Endodermal cell (in vitro differentiated cells): ENCODE measurements at regions not wholly inside any gene's neighbourhood (a gene's known extent, or its start where the extent isn't known, plus 50 kb on each side); places are given as distances from the start of the nearest gene placed in this dataset.

Experiments
- DNase-seq: peaks from one replicate; pipeline ENCODE4 v3.0.0-alpha.2; 2017
- H3K27ac ChIP-seq: 2 replicates; pipeline ENCODE4 v1.5.1; 2013; ENCODE audit warnings: mild to moderate bottlenecking, low read depth, low read length, moderate library complexity
- H3K27me3 ChIP-seq: 2 replicates; pipeline ENCODE4 v1.6.1; 2013; ENCODE audit warnings: mild to moderate bottlenecking, low read length, moderate library complexity; ENCODE audit not compliant: insufficient read depth, control insufficient read depth, poor library complexity, severe bottlenecking
- H3K36me3 ChIP-seq: 2 replicates; pipeline ENCODE4 v1.7.0; 2013; ENCODE audit warnings: mild to moderate bottlenecking, low read length, moderate library complexity; ENCODE audit not compliant: control insufficient read depth, insufficient read depth
- H3K4me1 ChIP-seq: one replicate; pipeline ENCODE4 v1.7.0; 2013; ENCODE audit warnings: low read length; ENCODE audit not compliant: control insufficient read depth, insufficient read depth
- H3K4me3 ChIP-seq: 2 replicates; pipeline ENCODE4 v1.5.1; 2013; ENCODE audit warnings: mild to moderate bottlenecking, low read length, moderate library complexity
- H3K9ac ChIP-seq: 2 replicates; pipeline ENCODE4 v1.6.1; 2013; ENCODE audit warnings: mild to moderate bottlenecking, low read length, moderate library complexity; ENCODE audit not compliant: poor library complexity, severe bottlenecking; ENCODE audit errors: extremely low read depth
- H3K9me3 ChIP-seq: 2 replicates; pipeline ENCODE4 v1.6.1; 2013; ENCODE audit warnings: mild to moderate bottlenecking, low read length, moderate library complexity; ENCODE audit not compliant: control insufficient read depth
- H3K27ac Mint-ChIP-seq: 2 replicates; pipeline ENCODE4 v1.8.0; 2020; ENCODE audit warnings: mixed read lengths
- H3K27me3 Mint-ChIP-seq: 2 replicates; pipeline ENCODE4 v1.8.0; 2021; ENCODE audit warnings: mild to moderate bottlenecking, mixed read lengths; ENCODE audit not compliant: insufficient read depth
- H3K36me3 Mint-ChIP-seq: 2 replicates; pipeline ENCODE4 v1.8.0; 2020; ENCODE audit warnings: low read depth, mixed read lengths
- H3K4me1 Mint-ChIP-seq: 2 replicates; pipeline ENCODE4 v1.8.0; 2020; ENCODE audit warnings: mixed read lengths
- H3K4me3 Mint-ChIP-seq: 2 replicates; pipeline ENCODE4 v1.8.0; 2020; ENCODE audit warnings: mild to moderate bottlenecking, moderate library complexity, mixed read lengths
- H3K9me3 Mint-ChIP-seq: 2 replicates; pipeline ENCODE4 v1.8.0; 2020; ENCODE audit warnings: mild to moderate bottlenecking, mixed read lengths
- WGBS, 2 experiments: methylation state at CpG; one replicate each; pipeline versions ENCODE4 v1.1.5 to v1.1.7; 2013; ENCODE audit warnings: missing lambda C conversion rate in 2 of 2, mixed read lengths in 1 of 2; ENCODE audit not compliant: insufficient coverage in 1 of 2, insufficient read length in 1 of 2; 5-methylcytosine and 5-hydroxymethylcytosine counted together
- TF ChIP-seq, protein P1 (sequence below): fragments of 200-600 bp; sonication (generic); conservative IDR thresholded peaks from 2 replicates; pipeline ENCODE4 v1.5.0; 2021; ENCODE audit warnings: antibody characterized with exemption, mild to moderate bottlenecking

GRCh38 chr4:122053186-122053585 is 98.9 kb upstream of the BLTP1 start:
- TF ChIP-seq, protein P1, sequence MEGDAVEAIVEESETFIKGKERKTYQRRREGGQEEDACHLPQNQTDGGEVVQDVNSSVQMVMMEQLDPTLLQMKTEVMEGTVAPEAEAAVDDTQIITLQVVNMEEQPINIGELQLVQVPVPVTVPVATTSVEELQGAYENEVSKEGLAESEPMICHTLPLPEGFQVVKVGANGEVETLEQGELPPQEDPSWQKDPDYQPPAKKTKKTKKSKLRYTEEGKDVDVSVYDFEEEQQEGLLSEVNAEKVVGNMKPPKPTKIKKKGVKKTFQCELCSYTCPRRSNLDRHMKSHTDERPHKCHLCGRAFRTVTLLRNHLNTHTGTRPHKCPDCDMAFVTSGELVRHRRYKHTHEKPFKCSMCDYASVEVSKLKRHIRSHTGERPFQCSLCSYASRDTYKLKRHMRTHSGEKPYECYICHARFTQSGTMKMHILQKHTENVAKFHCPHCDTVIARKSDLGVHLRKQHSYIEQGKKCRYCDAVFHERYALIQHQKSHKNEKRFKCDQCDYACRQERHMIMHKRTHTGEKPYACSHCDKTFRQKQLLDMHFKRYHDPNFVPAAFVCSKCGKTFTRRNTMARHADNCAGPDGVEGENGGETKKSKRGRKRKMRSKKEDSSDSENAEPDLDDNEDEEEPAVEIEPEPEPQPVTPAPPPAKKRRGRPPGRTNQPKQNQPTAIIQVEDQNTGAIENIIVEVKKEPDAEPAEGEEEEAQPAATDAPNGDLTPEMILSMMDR = no peak
- Histone ChIP-seq H3K4me3 (no peak overlapping the region), H3K9ac (no peak overlapping the region), H3K27ac (no peak overlapping the region), H3K27me3 (peaks cover 7% of the 10 kb centered on the region), H3K36me3 (no peaks in the 10 kb centered on the region), H3K4me1 (no peaks in the 10 kb centered on the region), H3K9me3 (no peaks in the 10 kb centered on the region)
- 90 to 93% methylated on average over 3 of the region's 4 CpGs for WGBS, 2 experiments
- no peak overlapping the region for H3K4me3 Mint-ChIP-seq
- no peaks in the 10 kb centered on the region for H3K9me3 Mint-ChIP-seq
- no peak overlapping the region for H3K27ac Mint-ChIP-seq
- H3K4me1 Mint-ChIP-seq = no peaks in the 10 kb centered on the region
- DNase-seq = no peak
- no peaks in the 10 kb centered on the region for H3K36me3 Mint-ChIP-seq
- H3K27me3 Mint-ChIP-seq = peaks cover 4% of the 10 kb centered on the region

DNA sequence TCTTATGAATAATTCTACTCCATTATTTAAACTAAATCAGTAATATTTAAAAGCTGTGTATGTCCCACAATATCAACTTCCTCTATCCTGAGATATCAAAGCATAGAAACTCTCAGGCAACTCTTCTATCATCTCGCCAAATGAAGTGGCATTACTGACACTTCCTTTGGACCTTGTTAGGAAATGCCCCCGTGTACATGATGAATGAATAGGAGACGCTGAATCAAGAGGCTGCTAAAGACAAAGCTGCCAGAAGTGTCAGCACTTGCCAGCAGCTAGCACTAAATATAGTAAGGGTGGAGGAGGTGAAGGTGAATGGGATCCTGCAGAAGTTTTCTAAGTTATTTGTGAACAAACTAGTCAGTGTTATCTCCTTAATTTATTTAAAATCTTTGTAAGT is 99.5 kb upstream of the BLTP1 start:
- Histone ChIP-seq H3K9me3 (no peaks in the 10 kb centered on the region), H3K4me3 (no peak overlapping the region), H3K36me3 (no peaks in the 10 kb centered on the region), H3K27me3 (peaks cover 7% of the 10 kb centered on the region), H3K9ac (no peak overlapping the region), H3K4me1 (no peaks in the 10 kb centered on the region), H3K27ac (no peak overlapping the region)
- no peak overlapping the region for H3K27ac Mint-ChIP-seq
- H3K4me1 Mint-ChIP-seq = no peaks in the 10 kb centered on the region
- TF ChIP-seq, protein P1 = no peak
- H3K27me3 Mint-ChIP-seq = peaks cover 4% of the 10 kb centered on the region
- H3K9me3 Mint-ChIP-seq = no peaks in the 10 kb centered on the region
- 80% methylated on average over 3 of the region's 3 CpGs; no CpG with 5 or more reads in 1 of the 2 experiments for WGBS, 2 experiments
- H3K36me3 Mint-ChIP-seq = no peaks in the 10 kb centered on the region
- DNase-seq = no peak
- no peak overlapping the region for H3K4me3 Mint-ChIP-seq

DNA sequence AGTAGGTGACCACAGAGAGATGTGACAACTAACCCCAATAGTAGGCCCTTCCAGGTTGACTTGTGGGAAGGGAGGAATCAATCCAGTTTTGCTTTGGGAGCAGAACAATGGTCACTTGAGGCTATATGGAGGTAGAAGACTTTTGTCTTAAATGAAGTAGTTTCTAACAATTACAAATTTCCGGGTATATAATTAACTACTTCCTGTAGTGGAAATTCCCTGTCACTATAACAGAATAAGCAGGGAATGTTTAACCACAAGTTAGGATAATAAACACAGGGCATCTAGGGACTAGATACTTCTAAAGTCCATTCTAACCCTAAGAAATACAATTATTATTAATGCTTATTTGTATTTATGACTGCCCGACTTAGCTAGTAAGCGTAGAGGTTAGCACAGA is 99.0 kb upstream of the TRPC3 start:
- no peaks in the 10 kb centered on the region for H3K9me3 Mint-ChIP-seq
- H3K27me3 Mint-ChIP-seq = peaks cover 4% of the 10 kb centered on the region
- Histone ChIP-seq H3K4me3 (no peak overlapping the region), H3K27me3 (peaks cover 7% of the 10 kb centered on the region), H3K36me3 (no peaks in the 10 kb centered on the region), H3K27ac (no peak overlapping the region), H3K9me3 (no peaks in the 10 kb centered on the region), H3K4me1 (no peaks in the 10 kb centered on the region), H3K9ac (no peak overlapping the region)
- DNase-seq = no peak
- 80 to 98% methylated on average over 2 to 3 of the region's 3 CpGs for WGBS, 2 experiments
- H3K36me3 Mint-ChIP-seq = no peaks in the 10 kb centered on the region
- no peak overlapping the region for H3K27ac Mint-ChIP-seq
- no peaks in the 10 kb centered on the region for H3K4me1 Mint-ChIP-seq
- TF ChIP-seq, protein P1 = no peak
- H3K4me3 Mint-ChIP-seq = no peak overlapping the region
